ENCODE measurements at regions not wholly inside any gene's neighbourhood (a gene's known extent, or its start where the extent isn't known, plus 50 kb on each side); places are given as distances from the start of the nearest gene placed in this dataset.

GRCh38 chr11:115696563-115696962 lies 192.3 kb upstream of the CADM1 start:
- no peak for TF ChIP-seq CTCF (IDR thresholded peaks at IDR 0.05)
- TF ChIP-seq POLR2A (IDR thresholded peaks at IDR 0.05), result no peak

Measured in esophagus squamous epithelium (tissue), 4 donors.